Omental fat pad (tissue), 3 donors: ENCODE measurements at regions not wholly inside any gene's neighbourhood (a gene's known extent, or its start where the extent isn't known, plus 50 kb on each side); places are given as distances from the start of the nearest gene placed in this dataset.

Source experiments
- ATAC-seq: fragments of 150-250 bp; one replicate; pipeline ENCODE4 v1.9.1; 2016; ENCODE audit warnings: mild to moderate bottlenecking, moderate library complexity; ENCODE audit not compliant: low FRiP score
- DNase-seq: peaks from one replicate; pipeline ENCODE4 v3.0.0-alpha.2; 2019; ENCODE audit warnings: low spot score
- CTCF ChIP-seq, 3 donors: fragments of 450-650 bp; IDR thresholded peaks; one replicate each; pipeline ENCODE4 v1.5.1; 2016 to 2017; ENCODE audit warnings: antibody characterized with exemption in 3 of 3, mild to moderate bottlenecking in 3 of 3, moderate library complexity in 2 of 3

- no peak for DNase-seq
- no peak for TF ChIP-seq CTCF (IDR thresholded peaks at IDR 0.05)
- no peak for ATAC-seq
Measured at GRCh38 chr1:29697391-29697780, 461.1 kb downstream of the PTPRU start.

- no peak for ATAC-seq
- TF ChIP-seq CTCF (IDR thresholded peaks at IDR 0.05): no peak
- no peak for DNase-seq
Measured at GRCh38 chr1:29696656-29697390, 460.5 kb downstream of the PTPRU start.

GRCh38 chr1:29695803-29696202, 459.5 kb downstream of the PTPRU start:
- ATAC-seq (no peak), DNase-seq (no peak)
- TF ChIP-seq CTCF (IDR thresholded peaks at IDR 0.05): no peak

GRCh38 chr1:29695036-29695435, 458.7 kb downstream of the PTPRU start:
- no peak for ATAC-seq
- no peak for TF ChIP-seq CTCF (IDR thresholded peaks at IDR 0.05)
- no peak for DNase-seq

- no peak for ATAC-seq
- DNase-seq: no peak
- TF ChIP-seq CTCF (IDR thresholded peaks at IDR 0.05): no peak
Measured at GRCh38 chr1:29691499-29691898, 455.2 kb downstream of the PTPRU start.

GRCh38 chr1:29690156-29690555, 453.8 kb downstream of the PTPRU start:
- DNase-seq (no peak), ATAC-seq (no peak)
- no peak for TF ChIP-seq CTCF (IDR thresholded peaks at IDR 0.05)

- no peak for DNase-seq
- no peak for TF ChIP-seq CTCF (IDR thresholded peaks at IDR 0.05)
- no peak for ATAC-seq
Measured at GRCh38 chr1:29689372-29690030, 453.2 kb downstream of the PTPRU start.
